Peyer's patch (tissue), 4 donors: ENCODE measurements at regions not wholly inside any gene's neighbourhood (a gene's known extent, or its start where the extent isn't known, plus 50 kb on each side); places are given as distances from the start of the nearest gene placed in this dataset.
"Not testable (repeated sequence)": the region's sequence is repeated elsewhere in the genome, so short reads cannot be mapped to it uniquely, and the experiment has no call there.

Experiments used
- DNase-seq, 3 donors: peaks; one replicate each; pipeline ENCODE4 v3.0.0-alpha.2; 2017 to 2019
- H3K27ac ChIP-seq, 4 donors: fragments of 200-600 bp; sonication (generic); one replicate each; pipeline ENCODE4 v1.5.1; 2016 to 2019
- H3K27me3 ChIP-seq, 2 donors: fragments of 200-600 bp; sonication (generic); one replicate each; pipeline ENCODE4 v1.5.1; 2019
- H3K36me3 ChIP-seq, 3 donors: fragments of 200-600 bp; sonication (generic); one replicate each; pipeline ENCODE4 v1.5.1; 2016 to 2019
- H3K4me1 ChIP-seq, 4 donors: fragments of 200-600 bp; sonication (generic); one replicate each; pipeline ENCODE4 v1.5.1; 2016 to 2019
- H3K4me3 ChIP-seq, 4 donors: fragments of 200-600 bp; sonication (generic); 1 replicate in 3 of 4; 2 replicates in 1 of 4; pipeline ENCODE4 v1.5.1; 2016 to 2019; ENCODE audit warnings: mild to moderate bottlenecking in 1 of 4
- H3K9me3 ChIP-seq, 4 donors: fragments of 200-600 bp; sonication (generic); one replicate each; pipeline ENCODE4 v1.5.1; 2016 to 2019; ENCODE audit warnings: mild to moderate bottlenecking in 1 of 4
- POLR2A ChIP-seq, 2 donors: fragments of 450-650 bp; IDR thresholded peaks; one replicate each; pipeline ENCODE4 v1.5.1; 2017; ENCODE audit warnings: antibody characterized with exemption in 2 of 2, mild to moderate bottlenecking in 2 of 2, moderate library complexity in 2 of 2
- TF ChIP-seq, protein P1 (sequence below), 6 experiments: fragments of 450-650 bp in 4 of 6; fragments of 200-600 bp in 2 of 6; sonication (generic) in 1 of 6; IDR thresholded peaks; one replicate each; pipeline ENCODE4 v1.5.1; 2017 to 2019; ENCODE audit warnings: antibody characterized with exemption in 6 of 6, mild to moderate bottlenecking in 3 of 6, moderate library complexity in 1 of 6

DNA sequence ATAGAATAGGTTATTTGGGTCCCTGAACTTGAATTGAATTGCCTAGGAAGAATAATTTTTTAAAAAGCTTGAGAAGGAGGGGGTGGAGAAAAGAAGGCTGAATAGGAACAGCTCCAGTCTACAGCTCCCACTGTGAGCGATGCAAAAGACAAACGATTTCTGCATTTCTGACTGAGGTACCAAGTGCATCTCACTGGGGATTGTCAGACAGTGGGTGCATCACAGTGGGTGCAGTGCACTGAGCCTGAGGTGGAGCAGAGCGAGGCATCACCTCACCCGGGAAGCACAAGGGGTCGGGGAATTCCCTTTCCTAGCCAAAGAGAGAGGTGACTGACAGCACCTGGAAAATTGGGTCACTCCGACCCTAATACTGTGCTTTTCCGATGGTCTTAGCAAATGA lies 782.2 kb upstream of the RGMB start:
- TF ChIP-seq, protein P1, sequence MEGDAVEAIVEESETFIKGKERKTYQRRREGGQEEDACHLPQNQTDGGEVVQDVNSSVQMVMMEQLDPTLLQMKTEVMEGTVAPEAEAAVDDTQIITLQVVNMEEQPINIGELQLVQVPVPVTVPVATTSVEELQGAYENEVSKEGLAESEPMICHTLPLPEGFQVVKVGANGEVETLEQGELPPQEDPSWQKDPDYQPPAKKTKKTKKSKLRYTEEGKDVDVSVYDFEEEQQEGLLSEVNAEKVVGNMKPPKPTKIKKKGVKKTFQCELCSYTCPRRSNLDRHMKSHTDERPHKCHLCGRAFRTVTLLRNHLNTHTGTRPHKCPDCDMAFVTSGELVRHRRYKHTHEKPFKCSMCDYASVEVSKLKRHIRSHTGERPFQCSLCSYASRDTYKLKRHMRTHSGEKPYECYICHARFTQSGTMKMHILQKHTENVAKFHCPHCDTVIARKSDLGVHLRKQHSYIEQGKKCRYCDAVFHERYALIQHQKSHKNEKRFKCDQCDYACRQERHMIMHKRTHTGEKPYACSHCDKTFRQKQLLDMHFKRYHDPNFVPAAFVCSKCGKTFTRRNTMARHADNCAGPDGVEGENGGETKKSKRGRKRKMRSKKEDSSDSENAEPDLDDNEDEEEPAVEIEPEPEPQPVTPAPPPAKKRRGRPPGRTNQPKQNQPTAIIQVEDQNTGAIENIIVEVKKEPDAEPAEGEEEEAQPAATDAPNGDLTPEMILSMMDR (IDR thresholded peaks at IDR 0.05), result no peak
- TF ChIP-seq POLR2A (IDR thresholded peaks at IDR 0.05), result no peak
- Histone ChIP-seq H3K4me1 (no peaks in the 10 kb centered on the region), H3K9me3 (no peaks in the 10 kb centered on the region), H3K4me3 (no peak overlapping the region), H3K27ac (no peak overlapping the region), H3K36me3 (no peaks in the 10 kb centered on the region), H3K27me3 (no peaks in the 10 kb centered on the region)
- no peak for DNase-seq

DNA sequence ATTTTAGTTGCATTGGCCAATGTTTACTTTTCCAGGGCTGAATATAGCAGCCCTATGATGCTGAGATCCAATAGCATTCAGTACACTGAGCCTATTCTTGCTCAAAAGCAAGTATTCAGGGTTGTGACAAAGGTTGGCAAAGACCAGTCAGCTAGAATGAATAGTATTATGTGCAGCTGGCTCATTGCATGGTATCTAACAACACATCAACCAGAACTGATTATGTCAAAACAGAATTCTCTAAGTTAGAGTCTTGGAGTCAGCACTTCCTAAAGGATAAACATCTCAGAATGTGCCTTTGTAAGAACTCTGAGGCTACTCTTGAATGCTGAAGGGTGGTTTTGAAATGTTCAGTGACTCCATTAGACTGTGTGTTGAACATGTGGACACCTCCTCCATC lies 774.5 kb upstream of the RGMB start:
- Histone ChIP-seq H3K36me3 (no peaks in the 10 kb centered on the region), H3K9me3 (no peaks in the 10 kb centered on the region), H3K4me3 (no peak overlapping the region), H3K4me1 (no peaks in the 10 kb centered on the region), H3K27ac (no peak overlapping the region), H3K27me3 (no peaks in the 10 kb centered on the region)
- no peak for DNase-seq
- TF ChIP-seq, protein P1 (IDR thresholded peaks at IDR 0.05), result no peak
- TF ChIP-seq POLR2A (IDR thresholded peaks at IDR 0.05), result no peak

DNA sequence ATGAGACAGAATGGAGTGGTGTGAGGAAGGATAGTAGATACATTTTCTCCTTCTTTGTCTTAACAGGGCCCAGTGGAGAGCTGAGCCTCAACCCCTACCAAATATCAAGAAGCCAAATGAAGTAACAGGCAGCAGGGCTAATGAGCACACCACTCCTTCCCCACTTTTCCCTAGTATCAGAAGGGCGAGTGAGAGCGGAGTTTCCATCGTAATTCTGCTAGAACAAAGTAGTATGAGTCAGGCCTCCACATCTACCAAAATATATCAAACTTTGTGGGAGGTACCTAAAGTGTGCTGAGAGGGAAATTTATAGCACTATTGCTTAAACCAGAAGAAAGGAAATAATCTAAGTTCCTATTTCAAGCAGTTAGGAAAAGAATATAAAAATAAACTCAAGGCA lies 769.0 kb upstream of the RGMB start:
- no peak overlapping the region for H3K27ac ChIP-seq
- H3K27me3 ChIP-seq, result no peaks in the 10 kb centered on the region
- H3K9me3 ChIP-seq, result no peaks in the 10 kb centered on the region
- no peaks in the 10 kb centered on the region for H3K4me1 ChIP-seq
- no peak for TF ChIP-seq POLR2A (IDR thresholded peaks at IDR 0.05)
- TF ChIP-seq, protein P1 (IDR thresholded peaks at IDR 0.05), result no peak
- H3K36me3 ChIP-seq, result no peaks in the 10 kb centered on the region
- H3K4me3 ChIP-seq, result no peak overlapping the region
- no peak for DNase-seq

DNA sequence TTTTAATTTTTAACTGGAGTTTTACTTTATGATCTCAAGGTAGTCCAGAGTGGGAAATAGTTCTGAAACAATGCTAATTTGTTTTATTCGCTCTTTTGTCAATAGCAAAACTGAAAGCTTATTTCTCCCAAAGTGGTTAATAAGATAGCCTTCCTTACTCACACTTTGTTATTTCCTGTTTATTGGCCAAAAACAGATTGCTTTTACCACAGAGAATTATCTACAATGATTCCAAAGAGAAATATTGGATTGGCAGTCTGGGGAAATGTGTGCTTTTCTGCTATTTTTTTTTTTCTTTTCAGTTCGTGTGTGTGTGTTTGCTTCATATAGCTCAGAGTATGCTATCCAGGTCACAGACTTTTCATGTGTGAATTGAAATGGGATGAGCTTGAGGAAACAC lies 756.7 kb upstream of the RGMB start:
- no peaks in the 10 kb centered on the region for H3K36me3 ChIP-seq
- no peaks in the 10 kb centered on the region for H3K27me3 ChIP-seq
- no peak overlapping the region for H3K4me3 ChIP-seq
- DNase-seq, result no peak
- TF ChIP-seq, protein P1 (IDR thresholded peaks at IDR 0.05), result no peak
- no peak for TF ChIP-seq POLR2A (IDR thresholded peaks at IDR 0.05)
- no peaks in the 10 kb centered on the region for H3K9me3 ChIP-seq
- H3K4me1 ChIP-seq, result no peaks in the 10 kb centered on the region
- no peak overlapping the region for H3K27ac ChIP-seq

DNA sequence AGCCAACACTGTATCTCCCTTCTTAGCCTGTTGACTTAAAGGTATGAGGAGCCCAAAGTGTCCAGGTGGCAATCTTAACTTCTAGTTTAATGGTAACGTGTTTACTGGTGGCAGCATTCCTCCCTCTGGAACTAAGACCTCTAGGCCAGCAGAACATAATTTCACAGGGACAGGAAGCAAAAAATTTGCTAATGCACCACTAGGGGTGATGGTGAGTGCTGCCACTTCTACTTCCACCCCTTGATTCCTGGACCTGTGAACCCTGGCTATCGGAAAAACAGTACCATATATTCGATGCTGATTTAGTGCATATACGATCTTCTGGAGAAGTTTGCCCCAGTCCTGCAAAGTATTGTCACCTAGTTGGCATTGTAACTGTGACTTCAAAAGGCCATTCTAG lies 743.2 kb upstream of the RGMB start:
- H3K4me1 ChIP-seq, DNase-seq: not testable (repeated sequence)

DNA sequence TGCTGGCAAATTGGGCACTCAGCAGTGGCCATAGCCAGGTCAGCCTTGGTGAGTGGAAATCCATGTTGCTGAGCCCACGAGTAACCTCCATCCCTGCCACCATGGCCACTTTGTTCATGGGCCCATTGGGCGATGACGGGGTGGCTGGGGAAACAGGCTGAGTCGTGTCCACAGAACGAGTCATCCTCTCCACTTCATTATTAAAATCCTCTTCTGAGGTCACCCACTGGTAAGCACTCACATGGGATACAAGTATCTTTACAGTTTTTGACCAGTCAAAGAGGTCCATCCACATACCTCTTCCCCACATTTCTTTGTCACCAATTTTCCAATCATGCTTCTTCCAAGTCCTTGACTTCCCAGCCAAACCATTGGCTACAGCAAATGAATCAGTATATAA lies 742.4 kb upstream of the RGMB start:
- not testable (repeated sequence) for H3K4me1 ChIP-seq, H3K27me3 ChIP-seq, H3K9me3 ChIP-seq, H3K36me3 ChIP-seq, H3K27ac ChIP-seq, DNase-seq, H3K4me3 ChIP-seq

More for the DNA sequence above, 743.2 kb upstream of the RGMB start:
- H3K36me3 ChIP-seq, H3K27ac ChIP-seq, H3K9me3 ChIP-seq, H3K27me3 ChIP-seq, H3K4me3 ChIP-seq: not testable (repeated sequence)

DNA sequence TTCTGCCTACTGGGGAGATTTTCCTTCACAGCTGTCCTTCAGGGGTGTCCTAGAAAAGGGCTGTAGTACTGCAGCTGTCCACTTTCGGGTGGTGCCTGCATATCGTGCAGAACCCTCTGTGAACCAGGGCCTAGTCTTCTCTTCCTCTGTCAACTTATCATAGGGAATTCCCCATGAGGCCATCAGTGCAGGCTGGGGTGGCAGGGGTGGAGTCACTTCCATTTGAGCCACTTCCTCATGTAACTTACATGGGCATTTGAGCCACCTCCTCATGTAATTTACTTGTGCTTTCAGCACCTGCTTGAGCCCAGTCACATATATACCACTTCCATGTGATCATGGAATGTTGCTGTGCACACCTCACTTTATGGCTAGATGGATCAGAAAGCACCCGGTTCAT lies 742.0 kb upstream of the RGMB start:
- no peak overlapping the region for H3K27ac ChIP-seq
- no peak overlapping the region for H3K4me3 ChIP-seq
- no peaks in the 10 kb centered on the region for H3K9me3 ChIP-seq
- TF ChIP-seq POLR2A (IDR thresholded peaks at IDR 0.05), result no peak
- TF ChIP-seq, protein P1 (IDR thresholded peaks at IDR 0.05), result no peak
- H3K4me1 ChIP-seq, result no peaks in the 10 kb centered on the region
- DNase-seq, result no peak
- no peaks in the 10 kb centered on the region for H3K36me3 ChIP-seq
- H3K27me3 ChIP-seq, result no peaks in the 10 kb centered on the region
